Stimulated activated CD8-positive, alpha-beta memory T cell treated with anti-CD3 and anti-CD28 coated beads, Interleukin-12 subunit alpha, Interleukin-12 subunit beta, amount 100 ng/mL, for 24 hours (primary cell): ENCODE measurements at regions not wholly inside any gene's neighbourhood (a gene's known extent, or its start where the extent isn't known, plus 50 kb on each side); places are given as distances from the start of the nearest gene placed in this dataset.

ENCODE experiments used
- DNase-seq: peaks from one replicate; pipeline ENCODE4 v3.0.0-alpha.2; 2020; ENCODE audit errors: extremely low read depth

- DNase-seq = no peak
Observed at GRCh38 chr9:8262625-8263622, 463.3 kb upstream of the DMAC1 start.

GRCh38 chr9:8261737-8262136 is 462.2 kb upstream of the DMAC1 start:
- no peak for DNase-seq

GRCh38 chr9:8259028-8259427 is 459.4 kb upstream of the DMAC1 start:
- DNase-seq = no peak

- DNase-seq = no peak
Observed at GRCh38 chr9:8256880-8257279, 457.3 kb upstream of the DMAC1 start.

- no peak for DNase-seq
Observed at GRCh38 chr9:8255850-8256249, 456.3 kb upstream of the DMAC1 start.

- no peak for DNase-seq
Observed at GRCh38 chr9:8254541-8254940, 455.0 kb upstream of the DMAC1 start.

- DNase-seq = no peak
Observed at GRCh38 chr9:8252445-8252844, 452.9 kb upstream of the DMAC1 start.

GRCh38 chr9:8251566-8251965 is 452.0 kb upstream of the DMAC1 start:
- DNase-seq = no peak

- DNase-seq = no peak
Observed at GRCh38 chr9:8244505-8245092, 445.0 kb upstream of the DMAC1 start.

GRCh38 chr9:8241201-8241600 is 441.6 kb upstream of the DMAC1 start:
- no peak for DNase-seq

GRCh38 chr9:8237096-8237495 is 437.5 kb upstream of the DMAC1 start:
- no peak for DNase-seq

GRCh38 chr9:8235489-8235888 is 435.9 kb upstream of the DMAC1 start:
- no peak for DNase-seq

GRCh38 chr9:8234316-8234715 is 434.7 kb upstream of the DMAC1 start:
- no peak for DNase-seq

- DNase-seq = no peak
Observed at GRCh38 chr9:8232726-8233125, 433.1 kb upstream of the DMAC1 start.

- DNase-seq = no peak
Observed at GRCh38 chr9:8229226-8229625, 429.6 kb upstream of the DMAC1 start.

- no peak for DNase-seq
Observed at GRCh38 chr9:8224381-8224801, 424.8 kb upstream of the DMAC1 start.

- DNase-seq = no peak
Observed at GRCh38 chr9:8223861-8224260, 424.3 kb upstream of the DMAC1 start.

GRCh38 chr9:8221462-8221861 is 421.9 kb upstream of the DMAC1 start:
- DNase-seq = no peak

GRCh38 chr9:8208465-8208864 is 408.9 kb upstream of the DMAC1 start:
- DNase-seq = no peak

- no peak for DNase-seq
Observed at GRCh38 chr9:8207596-8207995, 408.0 kb upstream of the DMAC1 start.

- no peak for DNase-seq
Observed at GRCh38 chr9:8206720-8207119, 407.1 kb upstream of the DMAC1 start.

GRCh38 chr9:8205576-8205975 is 406.0 kb upstream of the DMAC1 start:
- DNase-seq = no peak

- DNase-seq = no peak
Observed at GRCh38 chr9:8189881-8190280, 390.3 kb upstream of the DMAC1 start.
